HepG2 (cell line): ENCODE measurements at regions not wholly inside any gene's neighbourhood (a gene's known extent, or its start where the extent isn't known, plus 50 kb on each side); places are given as distances from the start of the nearest gene placed in this dataset.

Experiments
- ATAC-seq: fragments of 200-7000 bp; cut with Tn5 transposase; 3 replicates; pipeline ENCODE4 v1.9.1; 2020; ENCODE audit warnings: mild to moderate bottlenecking, moderate library complexity
- BruUV-seq: library from RNA; stranded (reverse); fragments of 400-500 nt; replicated peaks from 2 replicates; lab custom pipeline; 2021; lab: Mats Ljungman, UMichigan
- CTCF ChIA-PET: fragments of 300-600 bp; formaldehyde crosslinking; extraction: SDS; loops from one replicate; lab custom pipeline; 2021; ENCODE audit warnings: low total read pairs, inconsistent platforms, low intra/inter-chr PET ratio; lab: Yijun Ruan, JAX
- POLR2A ChIA-PET: fragments of 350-600 bp; sonication (Branson Sonifier 250); formaldehyde crosslinking; loops from one replicate; lab custom pipeline; 2020; ENCODE audit warnings: antibody characterized with exemption, inconsistent platforms; lab: Yijun Ruan, JAX
- DNase-seq: peaks from one replicate; pipeline ENCODE4 v3.0.0-alpha.2; 2015; ENCODE audit warnings: low spot score
- FAIRE-seq: peaks from 3 replicates; lab custom pipeline; 2011; peaks lifted over from hg19 to GRCh38; lab: Jason Lieb, UNC
- H2AFZ ChIP-seq: one replicate; pipeline ENCODE4 v1.6.1; 2011; ENCODE audit warnings: low read length, inconsistent platforms
- H3K27ac ChIP-seq: fragments of 300-600 bp; 3 replicates; pipeline ENCODE4 v1.8.0; 2011; ENCODE audit warnings: mixed run types, mild to moderate bottlenecking, mixed read lengths, low read length, inconsistent platforms; ENCODE audit not compliant: insufficient read depth; ENCODE audit errors: extremely low read length
- H3K27me3 ChIP-seq, 2 experiments: fragments of 200-600 bp in 1 of 2; 2 replicates in 1 of 2; 3 replicates in 1 of 2; pipeline versions ENCODE4 v1.6.0 to v1.8.0; 2011; ENCODE audit warnings: low read length in 2 of 2, mild to moderate bottlenecking in 2 of 2, moderate library complexity in 2 of 2, inconsistent platforms in 1 of 2; ENCODE audit not compliant: insufficient read depth in 2 of 2, control insufficient read depth in 1 of 2
- H3K36me3 ChIP-seq, 2 experiments: fragments of 200-600 bp in 1 of 2; replicated peaks in 1 of 2; 2 replicates in 1 of 2; 3 replicates in 1 of 2; pipeline versions ENCODE4 v1.5.1 to v1.8.0; 2011; ENCODE audit warnings: low read length in 2 of 2, inconsistent platforms in 1 of 2; ENCODE audit not compliant: insufficient read depth in 2 of 2, control insufficient read depth in 1 of 2
- H3K4me1 ChIP-seq: 2 replicates; pipeline ENCODE4 v1.5.1; 2012; ENCODE audit warnings: low read length, inconsistent platforms; ENCODE audit not compliant: insufficient read depth
- H3K4me2 ChIP-seq: 2 replicates; pipeline ENCODE4 v1.6.0; 2011; ENCODE audit warnings: low read depth, low read length, inconsistent platforms
- H3K4me3 ChIP-seq, 3 experiments: fragments of 200-600 bp in 1 of 3; sonication (generic), shearing (Covaris generic) in 1 of 3; replicated peaks in 1 of 3; 2 replicates each; pipeline ENCODE4 v1.5.1; 2011 to 2016; ENCODE audit warnings: low read length in 3 of 3, inconsistent platforms in 2 of 3, low read depth in 2 of 3, mild to moderate bottlenecking in 2 of 3, control low read depth in 1 of 3, mixed read lengths in 1 of 3; ENCODE audit not compliant: insufficient read depth in 1 of 3
- H3K79me2 ChIP-seq: one replicate; pipeline ENCODE4 v1.6.1; 2011; ENCODE audit warnings: low read length, inconsistent platforms; ENCODE audit not compliant: insufficient read depth
- H3K9ac ChIP-seq: 2 replicates; pipeline ENCODE4 v1.6.0; 2011; ENCODE audit warnings: mild to moderate bottlenecking, low read depth, low read length, inconsistent platforms; ENCODE audit not compliant: insufficient read depth
- H3K9me3 ChIP-seq: 2 replicates; pipeline ENCODE4 v1.5.1; 2012; ENCODE audit warnings: mild to moderate bottlenecking, low read length
- H4K20me1 ChIP-seq: 2 replicates; pipeline ENCODE4 v1.6.0; 2011; ENCODE audit warnings: inconsistent platforms, mild to moderate bottlenecking, low read length, moderate library complexity; ENCODE audit not compliant: insufficient read depth
- ISL2 ChIP-seq: sonication (generic); formaldehyde crosslinking; IDR thresholded peaks from 2 replicates; pipeline ENCODE4 v1.5.0; 2020; ENCODE audit warnings: missing genetic modification reagents
- MBNL3 ChIP-seq: fragments of 250-450 bp; sonication (Bioruptor Pico); conservative IDR thresholded peaks from 2 replicates; pipeline ENCODE4 v1.8.0; 2022; ENCODE audit warnings: mild to moderate bottlenecking, inconsistent platforms
- MED1 ChIP-seq: sonication (generic); formaldehyde crosslinking; IDR thresholded peaks from 2 replicates; pipeline ENCODE4 v1.4.0; 2020; ENCODE audit warnings: missing genetic modification reagents
- NBN ChIP-seq: fragments of 450-650 bp; conservative IDR thresholded peaks from 2 replicates; pipeline ENCODE4 v1.6.1; 2017
- SIN3A ChIP-seq: IDR thresholded peaks from 2 replicates; pipeline ENCODE4 v1.6.1; 2011; ENCODE audit warnings: low read depth, mild to moderate bottlenecking, control low read depth, low read length, borderline replicate concordance
- SMYD3 ChIP-seq: sonication (generic); formaldehyde crosslinking; IDR thresholded peaks from 2 replicates; pipeline ENCODE4 v1.8.1; 2023; ENCODE audit warnings: mild to moderate bottlenecking, missing genetic modification reagents
- SNRNP70 ChIP-seq: fragments of 200-400 bp; formaldehyde crosslinking; IDR thresholded peaks from 2 replicates; pipeline ENCODE4 v1.6.1; 2017; ENCODE audit warnings: mild to moderate bottlenecking, low read depth, low read length, moderate library complexity
- TBP ChIP-seq: sonication (generic); formaldehyde crosslinking; IDR thresholded peaks from 2 replicates; pipeline ENCODE4 v1.5.0; 2020; ENCODE audit warnings: missing genetic modification reagents
- ZNF282 ChIP-seq: fragments of 450-650 bp; IDR thresholded peaks from 2 replicates; pipeline ENCODE4 v1.6.1; 2018; ENCODE audit not compliant: partially characterized antibody
- ZNF44 ChIP-seq: sonication (generic); formaldehyde crosslinking; IDR thresholded peaks from 2 replicates; pipeline ENCODE4 v1.5.1; 2020; ENCODE audit warnings: mild to moderate bottlenecking, missing genetic modification reagents
- ZNF556 ChIP-seq: sonication (generic); formaldehyde crosslinking; IDR thresholded peaks from 2 replicates; pipeline ENCODE4 v1.4.0; 2020; ENCODE audit warnings: mild to moderate bottlenecking, missing genetic modification reagents, borderline replicate concordance
- WGBS: methylation state at CpG from one replicate; pipeline ENCODE4 v1.1.6; 2017; ENCODE audit warnings: low lambda C conversion rate; 5-methylcytosine and 5-hydroxymethylcytosine counted together
- in situ Hi-C: cut with HindIII; loops from 2 replicates; pipeline ENCODE4 v1.10.0; 2017; ENCODE audit warnings: low pct_unique_long_range_greater_than_20kb; ENCODE audit not compliant: extremely low pct_ligation_motif_present
- intact Hi-C: fragments of 100-400 bp; cut with micrococcal nuclease; formaldehyde crosslinking; loops from one replicate; pipeline ENCODE4 v1.10.0; 2022; ENCODE audit not compliant: unreplicated experiment
- TF ChIP-seq, protein P1 (sequence below): sonication (generic); formaldehyde crosslinking; conservative IDR thresholded peaks from 2 replicates; pipeline ENCODE4 v1.5.0; 2020; ENCODE audit warnings: missing genetic modification reagents
- TF ChIP-seq, protein P2 (sequence below): sonication (generic); formaldehyde crosslinking; IDR thresholded peaks from 2 replicates; pipeline ENCODE4 v1.5.1; 2020; ENCODE audit warnings: mild to moderate bottlenecking, missing genetic modification reagents, borderline replicate concordance

DNA sequence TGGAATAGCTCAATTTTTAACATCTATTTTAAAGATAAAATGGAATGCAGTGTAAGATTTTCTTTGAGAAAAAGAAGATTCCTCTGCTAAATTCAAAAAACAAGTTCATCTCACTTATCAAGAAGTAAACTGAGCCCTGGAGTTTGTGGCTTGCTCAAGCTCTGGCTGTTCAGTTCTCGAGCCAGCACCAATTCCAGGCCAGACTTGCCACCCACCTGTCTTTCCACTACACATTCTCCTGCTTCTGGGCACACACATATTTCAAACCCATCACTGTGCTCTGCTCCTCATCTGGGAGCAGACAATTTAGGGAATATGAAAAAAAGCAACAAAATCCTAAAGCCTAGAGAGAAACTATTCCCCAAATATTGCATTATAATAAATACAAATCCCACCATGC lies 424.5 kb downstream of the ENC1 start:
- Histone ChIP-seq H3K27me3 (peaks cover 0 to 6% of the 10 kb centered on the region in 2 experiments; a peak in 2 of 5 replicates), H4K20me1 (no peaks in the 10 kb centered on the region), H3K36me3 (no peaks in the 10 kb centered on the region), H3K9ac (no peak overlapping the region), H3K27ac (no peak overlapping the region), H2AFZ (no peak overlapping the region), H3K79me2 (no peaks in the 10 kb centered on the region), H3K9me3 (no peaks in the 10 kb centered on the region)
- FAIRE-seq (no peak), DNase-seq (no peak)
- BruUV-seq: no TSS peak
- ChIA-PET POLR2A (no interaction called here), CTCF (no interaction called here)
- in situ Hi-C loops: no loop called here
- 0% methylated on average over 1 of the region's 1 CpG for WGBS
- TF ChIP-seq SIN3A (no peak), ZNF44 (CRISPR knock-in tag) (no peak), MED1 (no peak), SMYD3 (CRISPR knock-in tag) (no peak), TBP (CRISPR knock-in tag) (no peak), SNRNP70 (no peak), NBN (no peak), ZNF282 (no peak), ISL2 (no peak), MBNL3 (CRISPR knock-in tag) (no peak), ZNF556 (CRISPR knock-in tag) (no peak)
- TF ChIP-seq, protein P1, sequence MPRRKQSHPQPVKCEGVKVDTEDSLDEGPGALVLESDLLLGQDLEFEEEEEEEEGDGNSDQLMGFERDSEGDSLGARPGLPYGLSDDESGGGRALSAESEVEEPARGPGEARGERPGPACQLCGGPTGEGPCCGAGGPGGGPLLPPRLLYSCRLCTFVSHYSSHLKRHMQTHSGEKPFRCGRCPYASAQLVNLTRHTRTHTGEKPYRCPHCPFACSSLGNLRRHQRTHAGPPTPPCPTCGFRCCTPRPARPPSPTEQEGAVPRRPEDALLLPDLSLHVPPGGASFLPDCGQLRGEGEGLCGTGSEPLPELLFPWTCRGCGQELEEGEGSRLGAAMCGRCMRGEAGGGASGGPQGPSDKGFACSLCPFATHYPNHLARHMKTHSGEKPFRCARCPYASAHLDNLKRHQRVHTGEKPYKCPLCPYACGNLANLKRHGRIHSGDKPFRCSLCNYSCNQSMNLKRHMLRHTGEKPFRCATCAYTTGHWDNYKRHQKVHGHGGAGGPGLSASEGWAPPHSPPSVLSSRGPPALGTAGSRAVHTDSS (CRISPR knock-in tag): no peak
- TF ChIP-seq, protein P2, sequence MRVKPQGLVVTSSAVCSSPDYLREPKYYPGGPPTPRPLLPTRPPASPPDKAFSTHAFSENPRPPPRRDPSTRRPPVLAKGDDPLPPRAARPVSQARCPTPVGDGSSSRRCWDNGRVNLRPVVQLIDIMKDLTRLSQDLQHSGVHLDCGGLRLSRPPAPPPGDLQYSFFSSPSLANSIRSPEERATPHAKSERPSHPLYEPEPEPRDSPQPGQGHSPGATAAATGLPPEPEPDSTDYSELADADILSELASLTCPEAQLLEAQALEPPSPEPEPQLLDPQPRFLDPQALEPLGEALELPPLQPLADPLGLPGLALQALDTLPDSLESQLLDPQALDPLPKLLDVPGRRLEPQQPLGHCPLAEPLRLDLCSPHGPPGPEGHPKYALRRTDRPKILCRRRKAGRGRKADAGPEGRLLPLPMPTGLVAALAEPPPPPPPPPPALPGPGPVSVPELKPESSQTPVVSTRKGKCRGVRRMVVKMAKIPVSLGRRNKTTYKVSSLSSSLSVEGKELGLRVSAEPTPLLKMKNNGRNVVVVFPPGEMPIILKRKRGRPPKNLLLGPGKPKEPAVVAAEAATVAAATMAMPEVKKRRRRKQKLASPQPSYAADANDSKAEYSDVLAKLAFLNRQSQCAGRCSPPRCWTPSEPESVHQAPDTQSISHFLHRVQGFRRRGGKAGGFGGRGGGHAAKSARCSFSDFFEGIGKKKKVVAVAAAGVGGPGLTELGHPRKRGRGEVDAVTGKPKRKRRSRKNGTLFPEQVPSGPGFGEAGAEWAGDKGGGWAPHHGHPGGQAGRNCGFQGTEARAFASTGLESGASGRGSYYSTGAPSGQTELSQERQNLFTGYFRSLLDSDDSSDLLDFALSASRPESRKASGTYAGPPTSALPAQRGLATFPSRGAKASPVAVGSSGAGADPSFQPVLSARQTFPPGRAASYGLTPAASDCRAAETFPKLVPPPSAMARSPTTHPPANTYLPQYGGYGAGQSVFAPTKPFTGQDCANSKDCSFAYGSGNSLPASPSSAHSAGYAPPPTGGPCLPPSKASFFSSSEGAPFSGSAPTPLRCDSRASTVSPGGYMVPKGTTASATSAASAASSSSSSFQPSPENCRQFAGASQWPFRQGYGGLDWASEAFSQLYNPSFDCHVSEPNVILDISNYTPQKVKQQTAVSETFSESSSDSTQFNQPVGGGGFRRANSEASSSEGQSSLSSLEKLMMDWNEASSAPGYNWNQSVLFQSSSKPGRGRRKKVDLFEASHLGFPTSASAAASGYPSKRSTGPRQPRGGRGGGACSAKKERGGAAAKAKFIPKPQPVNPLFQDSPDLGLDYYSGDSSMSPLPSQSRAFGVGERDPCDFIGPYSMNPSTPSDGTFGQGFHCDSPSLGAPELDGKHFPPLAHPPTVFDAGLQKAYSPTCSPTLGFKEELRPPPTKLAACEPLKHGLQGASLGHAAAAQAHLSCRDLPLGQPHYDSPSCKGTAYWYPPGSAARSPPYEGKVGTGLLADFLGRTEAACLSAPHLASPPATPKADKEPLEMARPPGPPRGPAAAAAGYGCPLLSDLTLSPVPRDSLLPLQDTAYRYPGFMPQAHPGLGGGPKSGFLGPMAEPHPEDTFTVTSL: no peak
- TF ChIP-seq, all 625 proteins: peak for 0
- intact Hi-C loops: no loop called here
- H3K4me1 ChIP-seq: no peaks in the 10 kb centered on the region
- no peak for ATAC-seq
- H3K4me2 ChIP-seq: no peak overlapping the region
- H3K4me3 ChIP-seq: no peak overlapping the region
